ENCODE measurements at regions not wholly inside any gene's neighbourhood (a gene's known extent, or its start where the extent isn't known, plus 50 kb on each side); places are given as distances from the start of the nearest gene placed in this dataset.

DNA sequence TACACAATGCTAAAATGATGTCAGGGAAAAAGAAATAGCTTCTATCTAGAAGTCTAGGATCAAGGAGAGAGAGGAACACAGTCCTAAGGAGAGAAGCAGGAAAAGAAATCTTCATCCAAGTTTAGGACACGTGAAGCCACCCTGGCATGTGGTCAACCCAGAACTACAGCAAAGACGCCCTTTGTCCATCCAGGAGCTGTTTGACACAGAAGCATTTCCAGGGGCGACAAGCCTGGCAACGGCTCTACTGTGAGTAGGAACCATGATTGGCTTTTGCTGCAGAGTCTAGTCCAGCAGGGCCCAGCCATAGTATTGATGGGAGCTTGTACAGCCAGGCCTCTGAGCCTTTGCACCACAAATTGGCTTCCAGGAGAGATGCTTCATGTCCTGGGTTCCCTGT, 185.4 kb upstream of the RPL38 start:
- H3K4me3 ChIP-seq (ENCODE audit: low read depth, low read length), result no peak overlapping the region
- no peak for DNase-seq (ENCODE audit: low read depth)
- no peak for TF ChIP-seq CTCF (IDR thresholded peaks at IDR 0.05; ENCODE audit: insufficient read depth, low read depth, low read length, missing control alignments)

- no peak for TF ChIP-seq CTCF (IDR thresholded peaks at IDR 0.05; ENCODE audit: insufficient read depth, low read depth, low read length, missing control alignments)
- no peak for DNase-seq (ENCODE audit: low read depth)
- H3K4me3 ChIP-seq (ENCODE audit: low read depth, low read length), result no peak overlapping the region
Observed at GRCh38 chr17:74019271-74019670, 184.2 kb upstream of the RPL38 start.

DNA sequence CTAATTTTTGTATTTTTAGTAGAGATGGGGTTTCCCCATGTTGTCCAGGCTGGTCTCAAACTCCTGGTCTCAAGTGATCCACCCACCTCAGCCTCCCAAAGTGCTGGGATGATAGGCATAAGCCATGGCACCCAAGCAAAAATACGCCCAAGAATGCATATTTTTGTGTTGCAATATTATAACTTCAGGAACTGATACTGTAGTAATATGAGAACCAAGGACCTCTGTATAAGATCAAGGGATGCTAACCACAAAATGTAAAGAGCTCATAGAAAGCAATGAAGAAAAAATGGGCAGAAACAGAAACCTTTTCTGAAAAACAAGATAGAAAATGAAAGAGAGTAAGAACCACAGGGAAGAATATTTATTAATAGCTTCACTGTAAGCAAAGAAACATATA, 183.6 kb upstream of the RPL38 start:
- no peak overlapping the region for H3K4me3 ChIP-seq (ENCODE audit: low read depth, low read length)
- DNase-seq (ENCODE audit: low read depth), result no peak
- TF ChIP-seq CTCF (IDR thresholded peaks at IDR 0.05; ENCODE audit: insufficient read depth, low read depth, low read length, missing control alignments), result no peak

DNA sequence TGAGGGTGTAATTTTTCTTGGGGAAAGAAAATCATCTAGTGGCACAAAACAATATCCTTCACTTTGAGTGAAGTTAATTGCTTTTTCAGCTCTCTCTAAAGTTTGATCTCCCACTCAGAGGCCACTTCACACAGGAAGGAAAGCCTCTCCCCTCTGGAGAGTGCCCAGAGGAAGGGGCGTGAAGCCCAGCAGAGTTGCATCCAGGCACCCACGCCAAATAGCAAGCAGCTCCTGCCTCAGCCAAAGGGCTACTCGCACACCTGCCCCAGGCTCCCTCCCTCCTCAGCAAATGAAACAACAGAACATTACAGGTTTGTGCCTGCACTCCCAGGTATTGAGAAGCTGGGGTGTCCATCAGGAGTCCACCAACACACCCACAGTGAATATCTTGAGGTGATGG, 183.0 kb upstream of the RPL38 start:
- H3K4me3 ChIP-seq (ENCODE audit: low read depth, low read length), result no peak overlapping the region
- DNase-seq (ENCODE audit: low read depth), result no peak
- no peak for TF ChIP-seq CTCF (IDR thresholded peaks at IDR 0.05; ENCODE audit: insufficient read depth, low read depth, low read length, missing control alignments)

- no peak overlapping the region for H3K4me3 ChIP-seq (ENCODE audit: low read depth, low read length)
- no peak for TF ChIP-seq CTCF (IDR thresholded peaks at IDR 0.05; ENCODE audit: insufficient read depth, low read depth, low read length, missing control alignments)
- no peak for DNase-seq (ENCODE audit: low read depth)
Observed at GRCh38 chr17:74024871-74025531, 178.5 kb upstream of the RPL38 start.

DNA sequence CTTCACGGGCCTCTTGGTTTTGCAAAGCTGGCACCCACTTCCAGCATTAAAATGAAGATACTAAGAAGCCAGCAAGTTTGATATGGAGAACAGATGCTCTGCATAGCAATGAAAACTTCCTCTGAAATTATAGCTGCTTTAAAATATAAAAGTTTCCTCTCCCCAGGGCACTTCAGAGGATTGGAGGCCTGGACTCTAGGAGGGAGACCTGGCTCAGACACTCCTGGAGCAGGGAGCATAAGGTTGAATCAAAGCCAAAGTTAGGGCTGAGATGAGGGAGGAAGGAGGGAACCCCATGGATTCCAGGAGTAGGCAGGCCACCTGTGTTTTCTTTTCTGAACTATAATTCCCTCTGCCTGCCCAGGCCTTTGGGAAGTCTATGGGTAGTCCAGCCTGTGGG, 176.0 kb upstream of the RPL38 start:
- H3K4me3 ChIP-seq (ENCODE audit: low read depth, low read length), result no peak overlapping the region
- DNase-seq (ENCODE audit: low read depth), result no peak
- TF ChIP-seq CTCF (IDR thresholded peaks at IDR 0.05; ENCODE audit: insufficient read depth, low read depth, low read length, missing control alignments), result no peak

Data from GM12865 (cell line).